Fibroblast of lung (primary cell): ENCODE measurements at regions not wholly inside any gene's neighbourhood (a gene's known extent, or its start where the extent isn't known, plus 50 kb on each side); places are given as distances from the start of the nearest gene placed in this dataset.

Experiments used
- DNase-seq, 2 donors: peaks; one replicate each; pipeline versions ENCODE4 v3.0.0 to v3.0.0-alpha.2; 2010; ENCODE audit warnings: low read depth in 2 of 2
- H2AFZ ChIP-seq: 2 replicates; pipeline ENCODE4 v1.5.1; 2012; ENCODE audit warnings: low read length, control low read depth, inconsistent platforms
- H3K27ac ChIP-seq: 2 replicates; pipeline ENCODE4 v1.5.1; 2011; ENCODE audit warnings: low read length, control low read depth; ENCODE audit not compliant: insufficient read depth
- H3K27me3 ChIP-seq: 2 replicates; pipeline ENCODE4 v1.5.1; 2011; ENCODE audit warnings: mild to moderate bottlenecking, low read length; ENCODE audit not compliant: control insufficient read depth, insufficient read depth
- H3K36me3 ChIP-seq: 2 replicates; pipeline ENCODE4 v1.5.1; 2011; ENCODE audit warnings: low read length; ENCODE audit not compliant: control insufficient read depth, insufficient read depth
- H3K4me1 ChIP-seq: 2 replicates; pipeline ENCODE4 v1.5.1; 2011; ENCODE audit warnings: low read length; ENCODE audit not compliant: control insufficient read depth, insufficient read depth; ENCODE audit errors: extremely low read depth
- H3K4me2 ChIP-seq: 2 replicates; pipeline ENCODE4 v1.5.1; 2011; ENCODE audit warnings: low read length, control low read depth; ENCODE audit not compliant: insufficient read depth; ENCODE audit errors: extremely low read depth
- H3K4me3 ChIP-seq, 4 experiments: fragments of 200-600 bp in 1 of 4; sonication (generic) in 1 of 4; replicated peaks in 1 of 4; 2 replicates each; pipeline ENCODE4 v1.5.1; 2011 to 2016; ENCODE audit warnings: low read length in 4 of 4, low read depth in 3 of 4, mild to moderate bottlenecking in 3 of 4, control low read depth in 2 of 4, inconsistent platforms in 1 of 4, mixed read lengths in 1 of 4; ENCODE audit not compliant: insufficient read depth in 1 of 4; ENCODE audit errors: control extremely low read depth in 1 of 4
- H3K79me2 ChIP-seq: 2 replicates; pipeline ENCODE4 v1.5.1; 2012; ENCODE audit warnings: mild to moderate bottlenecking, low read length, inconsistent platforms; ENCODE audit not compliant: control insufficient read depth, insufficient read depth
- H3K9ac ChIP-seq: 2 replicates; pipeline ENCODE4 v1.5.1; 2011; ENCODE audit warnings: mild to moderate bottlenecking, low read length, control low read depth; ENCODE audit not compliant: insufficient read depth
- H3K9me3 ChIP-seq: 2 replicates; pipeline ENCODE4 v1.5.1; 2012; ENCODE audit warnings: low read depth, low read length; ENCODE audit not compliant: control insufficient read depth, insufficient read depth
- H4K20me1 ChIP-seq: 2 replicates; pipeline ENCODE4 v1.5.1; 2011; ENCODE audit warnings: low read length; ENCODE audit not compliant: control insufficient read depth, insufficient read depth; ENCODE audit errors: extremely low read depth
- EZH2 ChIP-seq: IDR thresholded peaks from 2 replicates; pipeline ENCODE4 v1.5.1; 2012; ENCODE audit warnings: low read length, control low read depth, mild to moderate bottlenecking; ENCODE audit errors: missing control alignments
- TF ChIP-seq, protein P1 (sequence below), 2 donors: IDR thresholded peaks in 1 of 2; conservative IDR thresholded peaks in 1 of 2; 1 replicate in 1 of 2; 2 replicates in 1 of 2; pipeline ENCODE4 v1.5.1; 2011 to 2012; ENCODE audit warnings: low read length in 2 of 2, control low read depth in 1 of 2, inconsistent platforms in 1 of 2, low read depth in 1 of 2, mild to moderate bottlenecking in 1 of 2

- Histone ChIP-seq H4K20me1 (no peaks in the 10 kb centered on the region), H3K27me3 (no peaks in the 10 kb centered on the region), H3K4me3 (no peak overlapping the region), H2AFZ (no peak overlapping the region), H3K4me2 (no peak overlapping the region), H3K36me3 (no peaks in the 10 kb centered on the region), H3K9me3 (no peaks in the 10 kb centered on the region), H3K79me2 (no peaks in the 10 kb centered on the region), H3K9ac (no peak overlapping the region), H3K27ac (no peak overlapping the region), H3K4me1 (no peaks in the 10 kb centered on the region)
- TF ChIP-seq, protein P1, sequence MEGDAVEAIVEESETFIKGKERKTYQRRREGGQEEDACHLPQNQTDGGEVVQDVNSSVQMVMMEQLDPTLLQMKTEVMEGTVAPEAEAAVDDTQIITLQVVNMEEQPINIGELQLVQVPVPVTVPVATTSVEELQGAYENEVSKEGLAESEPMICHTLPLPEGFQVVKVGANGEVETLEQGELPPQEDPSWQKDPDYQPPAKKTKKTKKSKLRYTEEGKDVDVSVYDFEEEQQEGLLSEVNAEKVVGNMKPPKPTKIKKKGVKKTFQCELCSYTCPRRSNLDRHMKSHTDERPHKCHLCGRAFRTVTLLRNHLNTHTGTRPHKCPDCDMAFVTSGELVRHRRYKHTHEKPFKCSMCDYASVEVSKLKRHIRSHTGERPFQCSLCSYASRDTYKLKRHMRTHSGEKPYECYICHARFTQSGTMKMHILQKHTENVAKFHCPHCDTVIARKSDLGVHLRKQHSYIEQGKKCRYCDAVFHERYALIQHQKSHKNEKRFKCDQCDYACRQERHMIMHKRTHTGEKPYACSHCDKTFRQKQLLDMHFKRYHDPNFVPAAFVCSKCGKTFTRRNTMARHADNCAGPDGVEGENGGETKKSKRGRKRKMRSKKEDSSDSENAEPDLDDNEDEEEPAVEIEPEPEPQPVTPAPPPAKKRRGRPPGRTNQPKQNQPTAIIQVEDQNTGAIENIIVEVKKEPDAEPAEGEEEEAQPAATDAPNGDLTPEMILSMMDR (conservative IDR thresholded peaks at IDR 0.05 in 1 of 2, IDR thresholded peaks at IDR 0.05 in 1 of 2; ENCODE audit: low read depth in 1 of 2, low read length in 2 of 2) = no peak
- no peak for TF ChIP-seq EZH2
- no peak for DNase-seq
Measured at GRCh38 chr1:234893359-234893724, 235.3 kb downstream of the TOMM20 start.

DNA sequence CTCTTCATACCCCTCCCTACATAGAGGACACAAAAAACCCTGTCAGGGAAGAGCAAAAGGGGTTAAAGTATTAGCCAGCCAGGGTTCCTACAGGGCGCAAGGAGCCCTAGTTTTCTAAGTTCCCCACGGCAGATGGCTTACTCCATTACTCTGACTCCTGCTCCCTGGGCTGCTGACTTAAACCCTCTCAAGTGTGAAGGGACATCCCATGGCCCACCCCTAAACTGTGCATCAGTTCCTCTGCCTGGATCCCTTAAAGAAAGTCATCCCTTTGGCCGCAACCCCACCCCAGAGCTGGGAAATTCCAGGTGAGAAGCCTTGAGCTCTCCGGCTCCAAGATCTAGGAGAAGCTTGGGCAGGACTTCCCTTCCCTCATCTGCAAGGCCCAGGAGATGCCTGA is 236.0 kb downstream of the TOMM20 start:
- H3K36me3 ChIP-seq = no peaks in the 10 kb centered on the region
- H3K9ac ChIP-seq = no peak overlapping the region
- H3K4me1 ChIP-seq = no peaks in the 10 kb centered on the region
- no peaks in the 10 kb centered on the region for H3K27me3 ChIP-seq
- no peak for DNase-seq
- no peak overlapping the region for H2AFZ ChIP-seq
- H3K4me3 ChIP-seq = no peak overlapping the region
- H4K20me1 ChIP-seq = no peaks in the 10 kb centered on the region
- no peaks in the 10 kb centered on the region for H3K79me2 ChIP-seq
- H3K4me2 ChIP-seq = no peak overlapping the region
- TF ChIP-seq, protein P1 (conservative IDR thresholded peaks at IDR 0.05 in 1 of 2, IDR thresholded peaks at IDR 0.05 in 1 of 2; ENCODE audit: low read depth in 1 of 2, low read length in 2 of 2) = no peak
- TF ChIP-seq EZH2 = no peak
- H3K27ac ChIP-seq = no peak overlapping the region
- no peaks in the 10 kb centered on the region for H3K9me3 ChIP-seq

GRCh38 chr1:234891427-234891826 is 237.2 kb downstream of the TOMM20 start:
- Histone ChIP-seq H3K36me3 (no peaks in the 10 kb centered on the region), H3K79me2 (no peaks in the 10 kb centered on the region), H2AFZ (no peak overlapping the region), H3K9me3 (no peaks in the 10 kb centered on the region), H3K27ac (no peak overlapping the region), H3K4me3 (no peak overlapping the region), H3K27me3 (no peaks in the 10 kb centered on the region), H4K20me1 (no peaks in the 10 kb centered on the region), H3K9ac (no peak overlapping the region), H3K4me1 (no peaks in the 10 kb centered on the region), H3K4me2 (no peak overlapping the region)
- TF ChIP-seq EZH2 = no peak
- TF ChIP-seq, protein P1 (conservative IDR thresholded peaks at IDR 0.05 in 1 of 2, IDR thresholded peaks at IDR 0.05 in 1 of 2; ENCODE audit: low read depth in 1 of 2, low read length in 2 of 2) = no peak
- no peak for DNase-seq
